ENCODE measurements at regions not wholly inside any gene's neighbourhood (a gene's known extent, or its start where the extent isn't known, plus 50 kb on each side); places are given as distances from the start of the nearest gene placed in this dataset.
"Not testable (repeated sequence)": the region's sequence is repeated elsewhere in the genome, so short reads cannot be mapped to it uniquely, and the experiment has no call there.

DNA sequence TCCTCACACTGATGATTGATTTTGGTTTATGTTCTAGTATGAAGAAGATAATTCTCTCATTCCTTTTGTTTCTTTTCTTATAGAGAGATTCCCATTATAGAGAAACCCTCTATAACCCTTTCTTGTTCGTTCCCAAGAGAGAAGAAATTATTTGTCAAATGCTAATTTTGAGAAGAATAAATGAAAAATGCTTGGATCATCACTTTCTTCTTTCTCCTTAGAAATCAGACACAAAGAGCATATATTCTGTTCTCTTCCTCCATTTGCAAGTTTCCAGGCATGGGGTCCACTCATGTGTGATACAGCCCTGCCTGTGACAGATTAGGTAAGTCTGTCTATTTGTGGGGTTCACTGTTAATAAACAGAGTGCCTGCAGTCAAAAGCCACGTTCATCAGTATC lies 222.6 kb upstream of the NECTIN3 start:
- no peak for DNase-seq

DNA sequence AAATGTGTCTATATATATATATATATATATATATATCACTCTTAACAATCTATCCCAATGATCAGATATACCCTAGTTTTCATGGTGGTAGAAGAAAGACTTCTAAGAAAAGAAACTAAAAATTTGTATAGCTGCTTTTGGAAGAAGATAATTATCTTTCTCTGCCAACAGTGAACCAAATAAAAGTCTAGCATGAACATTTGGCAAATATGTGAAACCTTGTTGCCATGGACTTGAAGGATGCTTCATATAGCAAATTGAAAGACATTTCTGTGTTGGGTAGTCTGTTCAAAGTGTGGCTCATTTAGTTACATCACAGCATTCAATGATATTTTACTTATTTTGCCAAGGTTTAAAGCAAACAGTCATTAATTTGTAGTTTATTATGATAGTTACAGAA lies 219.9 kb upstream of the NECTIN3 start:
- no peak for DNase-seq

- no peak for DNase-seq
These were observed 216.4 kb upstream of the NECTIN3 start for GRCh38 chr3:110855207-110855606.

- DNase-seq: no peak
These were observed 214.7 kb upstream of the NECTIN3 start for GRCh38 chr3:110856916-110857315.

DNA sequence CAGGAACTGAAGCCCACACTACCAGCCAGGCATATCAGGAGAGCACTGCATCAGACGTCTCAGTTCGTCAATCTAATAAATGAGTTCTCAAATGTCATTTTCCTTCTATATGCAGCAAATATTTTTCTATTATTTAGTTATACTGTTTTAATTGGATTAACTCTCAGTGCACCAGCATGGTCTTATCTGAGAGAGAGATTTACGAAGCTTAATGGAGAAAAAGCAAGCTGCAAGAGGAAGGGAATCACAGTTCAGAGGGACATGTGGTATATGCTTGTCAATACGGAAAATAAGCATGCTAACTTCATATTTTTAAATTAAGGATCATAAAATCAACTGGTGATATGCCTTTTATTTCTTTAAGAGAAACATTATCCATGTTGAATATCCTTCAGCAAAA lies 213.1 kb upstream of the NECTIN3 start:
- no peak for DNase-seq

DNA sequence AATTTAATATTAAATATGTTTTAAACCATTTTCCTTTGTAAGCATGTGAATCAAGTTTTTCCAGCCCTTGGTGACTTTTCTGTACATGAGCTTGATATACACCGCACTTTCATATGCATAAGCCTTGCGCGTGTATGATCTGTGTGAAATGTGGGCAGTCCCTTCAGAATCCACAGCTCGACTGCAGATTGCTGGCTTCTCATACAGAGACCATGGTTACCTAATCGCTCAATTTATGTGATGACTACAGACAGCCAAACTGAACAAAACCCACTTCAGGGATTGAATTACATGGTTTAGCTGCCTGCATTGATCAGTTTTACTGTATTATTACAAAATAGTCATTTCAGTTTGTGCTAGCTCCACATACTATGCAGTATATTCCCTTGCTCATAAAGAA lies 212.3 kb upstream of the NECTIN3 start:
- no peak for DNase-seq

- DNase-seq: no peak
These were observed 211.6 kb upstream of the NECTIN3 start for GRCh38 chr3:110859993-110860392.

- no peak for DNase-seq
These were observed 205.7 kb upstream of the NECTIN3 start for GRCh38 chr3:110865934-110866333.

DNA sequence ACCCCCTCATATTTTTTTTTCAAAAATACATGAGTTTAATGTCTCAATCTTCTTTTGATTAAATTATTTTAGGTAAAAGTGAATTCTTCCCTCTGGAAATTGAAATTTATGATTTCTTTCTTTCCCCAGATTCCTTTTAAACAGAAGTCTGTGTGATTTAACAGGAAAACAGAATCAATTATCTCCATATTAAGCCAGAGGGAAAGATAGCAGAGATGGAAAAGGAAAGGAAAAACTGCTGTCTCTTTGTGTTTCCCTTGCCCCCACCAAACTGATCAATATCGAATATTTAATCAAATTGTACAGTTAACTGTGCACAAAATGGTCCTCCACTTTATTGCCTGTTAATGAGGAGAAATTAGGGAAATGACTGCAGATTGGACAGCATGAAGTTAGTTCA lies 203.5 kb upstream of the NECTIN3 start:
- DNase-seq: no peak

GRCh38 chr3:110869736-110870135 lies 201.9 kb upstream of the NECTIN3 start:
- DNase-seq: no peak

GRCh38 chr3:110871869-110872268 lies 199.7 kb upstream of the NECTIN3 start:
- DNase-seq: no peak

- no peak for DNase-seq
These were observed 192.9 kb upstream of the NECTIN3 start for GRCh38 chr3:110878692-110879091.

DNA sequence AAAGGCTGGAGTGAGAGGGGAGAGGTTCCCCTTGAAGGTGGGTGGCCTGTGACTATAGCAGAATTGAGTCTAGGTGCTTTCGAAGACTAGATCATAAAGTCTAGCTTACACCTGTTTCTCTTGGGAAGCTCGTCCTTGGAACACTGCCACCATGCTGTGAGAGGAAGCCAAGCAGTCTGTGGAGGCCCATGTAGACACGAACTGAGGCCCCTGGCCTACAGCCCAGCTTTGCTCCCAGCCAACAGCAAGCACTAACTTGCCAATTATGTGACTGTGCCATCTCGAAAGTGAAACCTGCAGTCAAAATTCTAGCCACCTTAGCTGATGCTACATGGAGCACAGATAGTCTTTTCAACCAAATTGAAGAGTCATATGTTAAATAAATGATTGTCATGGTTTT lies 190.5 kb upstream of the NECTIN3 start:
- no peak for DNase-seq

GRCh38 chr3:110886222-110886893 lies 185.3 kb upstream of the NECTIN3 start:
- no peak for DNase-seq

DNA sequence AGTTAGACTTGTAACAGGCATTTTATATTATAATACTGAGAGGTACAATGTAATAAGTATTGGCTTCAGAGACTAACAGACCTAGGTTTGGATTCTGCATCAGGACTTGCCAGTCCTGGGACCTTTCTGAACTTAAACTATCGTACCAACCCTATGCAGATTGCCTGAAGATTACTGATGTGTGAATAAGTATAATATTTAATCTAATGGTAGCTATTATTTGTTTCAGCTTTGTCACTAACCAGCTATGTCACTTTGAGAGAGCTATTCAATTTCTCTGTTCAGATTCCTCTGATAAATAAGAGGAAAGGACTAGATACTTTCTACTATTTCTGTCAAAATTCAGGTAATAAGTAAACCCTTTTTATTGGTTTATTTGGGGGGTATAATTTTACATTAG lies 184.4 kb upstream of the NECTIN3 start:
- no peak for DNase-seq

GRCh38 chr3:110888625-110889375 lies 182.8 kb upstream of the NECTIN3 start:
- not testable (repeated sequence) for DNase-seq

DNA sequence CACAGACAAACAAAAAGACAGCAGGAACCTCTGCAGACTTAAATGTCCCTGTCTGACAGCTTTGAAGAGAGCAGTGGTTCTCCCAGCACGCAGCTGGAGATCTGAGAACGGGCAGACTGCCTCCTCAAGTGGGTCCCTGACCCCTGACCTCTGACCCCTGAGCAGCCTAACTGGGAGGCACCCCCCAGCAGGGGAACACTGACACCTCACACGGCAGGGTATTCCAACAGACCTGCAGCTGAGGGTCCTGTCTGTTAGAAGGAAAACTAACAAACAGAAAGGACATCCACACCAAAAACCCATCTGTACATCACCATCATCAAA lies 182.3 kb upstream of the NECTIN3 start:
- not testable (repeated sequence) for DNase-seq

DNA sequence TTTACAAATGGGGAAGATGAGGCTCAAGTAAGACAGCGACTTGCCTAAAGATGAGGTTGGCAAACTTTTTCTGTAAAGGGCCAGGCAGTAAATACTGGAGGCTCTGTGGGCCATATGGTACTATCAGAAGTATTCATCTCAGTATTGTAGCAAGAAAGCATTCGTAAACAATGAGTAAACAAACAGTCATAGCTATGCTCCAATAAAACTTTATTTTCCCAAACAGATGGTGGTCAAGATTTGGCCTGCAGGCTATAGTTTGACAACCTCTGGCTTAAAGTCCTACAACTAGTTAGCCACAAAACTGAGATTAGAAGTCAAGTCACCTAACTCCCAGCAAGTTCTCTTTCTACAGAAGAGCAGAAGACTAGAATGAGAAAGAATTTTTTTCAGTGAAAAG lies 177.0 kb upstream of the NECTIN3 start:
- no peak for DNase-seq

DNA sequence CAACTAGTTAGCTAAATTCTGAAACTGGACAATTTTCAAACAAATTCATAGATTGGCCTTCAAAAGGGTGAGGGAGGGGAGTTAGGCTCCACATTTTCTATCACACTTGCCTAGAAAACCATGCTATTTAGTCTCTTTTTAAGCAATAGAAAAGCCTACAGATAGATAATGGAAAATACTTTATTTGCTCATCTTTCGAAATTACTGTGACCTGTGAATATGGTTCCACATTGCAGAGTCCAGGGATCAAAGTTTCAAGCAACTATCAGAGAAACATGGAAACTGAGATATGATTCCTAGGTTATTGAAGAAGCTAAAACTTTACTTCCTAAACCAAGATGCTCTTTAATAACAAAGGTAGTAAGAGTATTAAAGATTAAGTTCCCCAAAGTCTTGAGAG lies 176.6 kb upstream of the NECTIN3 start:
- DNase-seq: no peak

- no peak for DNase-seq
These were observed 174.6 kb upstream of the NECTIN3 start for GRCh38 chr3:110897046-110897445.

- DNase-seq: no peak
These were observed 171.0 kb upstream of the NECTIN3 start for GRCh38 chr3:110900576-110900975.

GRCh38 chr3:110901536-110901935 lies 170.1 kb upstream of the NECTIN3 start:
- DNase-seq: no peak

DNA sequence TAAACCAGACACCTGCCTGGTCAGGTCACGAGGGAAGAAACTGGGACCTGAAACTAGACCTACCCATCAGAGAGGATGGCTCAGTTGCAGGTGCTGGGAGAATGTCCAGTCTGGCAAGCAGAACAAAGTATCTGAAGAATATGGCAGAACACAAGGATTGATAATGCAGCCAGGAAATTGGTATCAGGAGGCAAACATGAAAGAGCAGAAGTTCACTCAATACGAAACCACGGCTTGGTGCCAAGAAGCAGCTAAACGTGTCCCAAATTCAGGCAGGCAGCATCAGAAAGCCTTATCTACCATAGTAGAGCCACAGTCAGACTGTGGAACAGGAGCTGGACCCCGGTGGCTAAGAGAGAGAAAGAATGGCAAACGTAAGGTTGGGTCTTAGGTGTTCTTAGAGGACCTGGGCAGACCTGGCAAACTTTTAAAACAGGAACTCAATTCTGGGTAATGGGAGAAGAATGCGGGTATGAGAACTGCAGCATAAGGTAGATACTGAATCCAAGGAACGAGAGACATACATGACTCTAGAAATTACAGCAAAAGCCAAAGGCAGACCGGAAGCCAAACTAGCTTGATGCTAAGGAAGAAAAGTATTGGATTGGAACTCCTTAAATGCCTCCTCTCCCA lies 169.0 kb upstream of the NECTIN3 start:
- DNase-seq: no peak

Measured in suppressor macrophage (primary cell).